Mesodermal cell (in vitro differentiated cells): ENCODE measurements at regions not wholly inside any gene's neighbourhood (a gene's known extent, or its start where the extent isn't known, plus 50 kb on each side); places are given as distances from the start of the nearest gene placed in this dataset.
A peak's percentile ranks its signal among the peaks of the same experiment; 100 is the strongest.

Experiments
- H3K27ac ChIP-seq: 2 replicates; pipeline ENCODE4 v1.7.0; 2013; ENCODE audit warnings: mild to moderate bottlenecking, low read depth, low read length, moderate library complexity; ENCODE audit not compliant: severe bottlenecking
- H3K36me3 ChIP-seq: 2 replicates; pipeline ENCODE4 v1.7.1; 2013; ENCODE audit warnings: mild to moderate bottlenecking, low read length, moderate library complexity; ENCODE audit not compliant: control insufficient read depth, insufficient read depth
- H3K4me1 ChIP-seq: one replicate; pipeline ENCODE4 v1.7.1; 2013; ENCODE audit warnings: mild to moderate bottlenecking, low read length; ENCODE audit not compliant: insufficient read depth, control insufficient read depth, poor library complexity, severe bottlenecking
- H3K4me3 ChIP-seq: 2 replicates; pipeline ENCODE4 v1.7.0; 2013; ENCODE audit warnings: low read length, control low read depth, mild to moderate bottlenecking; ENCODE audit not compliant: insufficient read depth, poor library complexity, severe bottlenecking; ENCODE audit errors: extremely low read depth
- H3K9me3 ChIP-seq: 2 replicates; pipeline ENCODE4 v1.7.1; 2013; ENCODE audit warnings: mild to moderate bottlenecking, low read length, moderate library complexity; ENCODE audit not compliant: control insufficient read depth
- WGBS, 2 experiments: methylation state at CpG; one replicate each; pipeline ENCODE4 v1.1.5; 2013; ENCODE audit warnings: missing lambda C conversion rate in 2 of 2; ENCODE audit not compliant: insufficient coverage in 2 of 2; 5-methylcytosine and 5-hydroxymethylcytosine counted together

- 90 to 97% methylated on average over 2 to 3 of the region's 3 CpGs for WGBS, 2 experiments
- no peaks in the 10 kb centered on the region for H3K4me1 ChIP-seq
- no peaks in the 10 kb centered on the region for H3K9me3 ChIP-seq
- H3K4me3 ChIP-seq: no peak overlapping the region
- H3K27ac ChIP-seq: peak overlapping the region; percentile 37
- no peaks in the 10 kb centered on the region for H3K36me3 ChIP-seq
Observed at GRCh38 chr6:55668591-55668990, 89.6 kb upstream of the HMGCLL1 start.

GRCh38 chr6:55667341-55667740 lies 88.3 kb upstream of the HMGCLL1 start:
- WGBS, 2 experiments: no CpG with 5 or more reads among the region's 2 CpGs

GRCh38 chr6:55666606-55667225 lies 87.7 kb upstream of the HMGCLL1 start:
- Histone ChIP-seq H3K27ac (no peak overlapping the region), H3K4me3 (no peak overlapping the region), H3K4me1 (no peaks in the 10 kb centered on the region), H3K9me3 (no peaks in the 10 kb centered on the region), H3K36me3 (no peaks in the 10 kb centered on the region)
- WGBS, 2 experiments: 100% methylated on average over 1 of the region's 2 CpGs

More at GRCh38 chr6:55667341-55667740, 88.3 kb upstream of the HMGCLL1 start:
- Histone ChIP-seq H3K4me3 (no peak overlapping the region), H3K4me1 (no peaks in the 10 kb centered on the region), H3K27ac (no peak overlapping the region), H3K36me3 (no peaks in the 10 kb centered on the region), H3K9me3 (no peaks in the 10 kb centered on the region)

GRCh38 chr6:55666037-55666436 lies 87.0 kb upstream of the HMGCLL1 start:
- no peaks in the 10 kb centered on the region for H3K36me3 ChIP-seq
- no peak overlapping the region for H3K27ac ChIP-seq
- no peak overlapping the region for H3K4me3 ChIP-seq
- H3K4me1 ChIP-seq: no peaks in the 10 kb centered on the region
- H3K9me3 ChIP-seq: no peaks in the 10 kb centered on the region
- no CpG with 5 or more reads among the region's 3 CpGs for WGBS, 2 experiments

GRCh38 chr6:55664591-55665587 lies 85.9 kb upstream of the HMGCLL1 start:
- 100% methylated on average over 1 of the region's 2 CpGs for WGBS, 2 experiments
- Histone ChIP-seq H3K27ac (no peak overlapping the region), H3K4me1 (no peaks in the 10 kb centered on the region), H3K9me3 (no peaks in the 10 kb centered on the region), H3K36me3 (no peaks in the 10 kb centered on the region), H3K4me3 (no peak overlapping the region)

- Histone ChIP-seq H3K4me3 (no peak overlapping the region), H3K27ac (no peak overlapping the region), H3K9me3 (no peaks in the 10 kb centered on the region), H3K36me3 (no peaks in the 10 kb centered on the region), H3K4me1 (no peaks in the 10 kb centered on the region)
- 92% methylated on average over 2 of the region's 2 CpGs; no CpG with 5 or more reads in 1 of the 2 experiments for WGBS, 2 experiments
Observed at GRCh38 chr6:55663914-55664313, 84.9 kb upstream of the HMGCLL1 start.

GRCh38 chr6:55659304-55659703 lies 80.3 kb upstream of the HMGCLL1 start:
- Histone ChIP-seq H3K9me3 (no peaks in the 10 kb centered on the region), H3K27ac (no peak overlapping the region), H3K36me3 (no peaks in the 10 kb centered on the region), H3K4me1 (no peaks in the 10 kb centered on the region), H3K4me3 (no peak overlapping the region)
- WGBS, 2 experiments: 86% methylated on average over 1 of the region's 3 CpGs; no CpG with 5 or more reads in 1 of the 2 experiments

GRCh38 chr6:55654445-55654844 lies 75.5 kb upstream of the HMGCLL1 start:
- no peak overlapping the region for H3K27ac ChIP-seq
- no peaks in the 10 kb centered on the region for H3K36me3 ChIP-seq
- H3K4me3 ChIP-seq: no peak overlapping the region
- H3K9me3 ChIP-seq: no peaks in the 10 kb centered on the region
- H3K4me1 ChIP-seq: no peaks in the 10 kb centered on the region
- WGBS, 2 experiments: 100% methylated on average over 1 of the region's 1 CpG; no CpG with 5 or more reads in 1 of the 2 experiments

- WGBS, 2 experiments: 75% methylated on average over 1 of the region's 1 CpG; no CpG with 5 or more reads in 1 of the 2 experiments
- no peak overlapping the region for H3K27ac ChIP-seq
- no peaks in the 10 kb centered on the region for H3K4me1 ChIP-seq
- H3K9me3 ChIP-seq: no peaks in the 10 kb centered on the region
- H3K36me3 ChIP-seq: no peaks in the 10 kb centered on the region
- no peak overlapping the region for H3K4me3 ChIP-seq
Observed at GRCh38 chr6:55652429-55652828, 73.4 kb upstream of the HMGCLL1 start.

GRCh38 chr6:55651015-55651414 lies 72.0 kb upstream of the HMGCLL1 start:
- Histone ChIP-seq H3K9me3 (no peaks in the 10 kb centered on the region), H3K4me1 (no peaks in the 10 kb centered on the region), H3K27ac (no peak overlapping the region), H3K36me3 (no peaks in the 10 kb centered on the region), H3K4me3 (no peak overlapping the region)
- 91 to 97% methylated on average over 3 of the region's 3 CpGs for WGBS, 2 experiments

GRCh38 chr6:55643861-55644260 lies 64.9 kb upstream of the HMGCLL1 start:
- H3K4me1 ChIP-seq: no peaks in the 10 kb centered on the region

More at GRCh38 chr6:55643861-55644260, 64.9 kb upstream of the HMGCLL1 start:
- Histone ChIP-seq H3K36me3 (no peaks in the 10 kb centered on the region), H3K9me3 (no peaks in the 10 kb centered on the region), H3K4me3 (no peak overlapping the region), H3K27ac (no peak overlapping the region)
